Gastrocnemius medialis (tissue), 4 donors: ENCODE measurements at regions not wholly inside any gene's neighbourhood (a gene's known extent, or its start where the extent isn't known, plus 50 kb on each side); places are given as distances from the start of the nearest gene placed in this dataset.

Experiments used
- ATAC-seq, 2 donors: fragments of 150-250 bp; one replicate each; pipeline ENCODE4 v1.9.1; 2016
- DNase-seq, 2 donors: peaks; one replicate each; pipeline ENCODE4 v3.0.0-alpha.2; 2019
- H3K27ac ChIP-seq, 4 donors: fragments of 200-600 bp; sonication (generic); 1 replicate in 1 of 4; 2 replicates in 3 of 4; pipeline ENCODE4 v1.5.1; 2016 to 2018; ENCODE audit warnings: mild to moderate bottlenecking in 2 of 4, moderate library complexity in 1 of 4
- H3K27me3 ChIP-seq, 3 donors: fragments of 200-600 bp; sonication (generic) in 2 of 3; 1 replicate in 1 of 3; 2 replicates in 2 of 3; pipeline versions ENCODE4 v1.5.1 to v1.6.0; 2016 to 2019; ENCODE audit warnings: mild to moderate bottlenecking in 1 of 3, moderate library complexity in 1 of 3
- H3K36me3 ChIP-seq, 2 donors: fragments of 200-600 bp; sonication (generic) in 1 of 2; one replicate each; pipeline ENCODE4 v1.5.1; 2017 to 2018
- H3K4me1 ChIP-seq, 2 donors: fragments of 200-600 bp; sonication (generic) in 1 of 2; one replicate each; pipeline ENCODE4 v1.5.1; 2016 to 2017; ENCODE audit warnings: mild to moderate bottlenecking in 2 of 2
- H3K4me3 ChIP-seq, 4 donors: fragments of 200-600 bp; sonication (generic) in 3 of 4; 1 replicate in 1 of 4; 2 replicates in 3 of 4; pipeline ENCODE4 v1.5.1; 2016 to 2019; ENCODE audit warnings: mild to moderate bottlenecking in 2 of 4
- H3K9me3 ChIP-seq, 3 donors: fragments of 200-600 bp; sonication (generic) in 2 of 3; 1 replicate in 1 of 3; 2 replicates in 2 of 3; pipeline ENCODE4 v1.5.1; 2016 to 2019
- POLR2A ChIP-seq, 2 donors: fragments of 450-650 bp; IDR thresholded peaks; one replicate each; pipeline ENCODE4 v1.6.1; 2017; ENCODE audit warnings: antibody characterized with exemption in 2 of 2, mild to moderate bottlenecking in 2 of 2, moderate library complexity in 2 of 2
- in situ Hi-C, 4 donors: fragments of 200-750 bp; cut with MboI; loops; one replicate each; pipeline versions ENCODE4 v1.15.0 to v1.8.0; 2017; ENCODE audit warnings: low sequenced_read_pairs in 4 of 4
- intact Hi-C: fragments of 100-400 bp; cut with DNase I; formaldehyde crosslinking; loops from one replicate; pipeline ENCODE4 v1.15.1; 2023; ENCODE audit warnings: low total_unique reads
- TF ChIP-seq, protein P1 (sequence below), 5 experiments: fragments of 450-650 bp in 3 of 5; fragments of 200-600 bp in 2 of 5; sonication (generic) in 2 of 5; IDR thresholded peaks in 4 of 5; conservative IDR thresholded peaks in 1 of 5; 1 replicate in 4 of 5; 2 replicates in 1 of 5; pipeline ENCODE4 v1.5.1; 2016 to 2019; ENCODE audit warnings: antibody characterized with exemption in 5 of 5, mild to moderate bottlenecking in 3 of 5, moderate library complexity in 3 of 5

DNA sequence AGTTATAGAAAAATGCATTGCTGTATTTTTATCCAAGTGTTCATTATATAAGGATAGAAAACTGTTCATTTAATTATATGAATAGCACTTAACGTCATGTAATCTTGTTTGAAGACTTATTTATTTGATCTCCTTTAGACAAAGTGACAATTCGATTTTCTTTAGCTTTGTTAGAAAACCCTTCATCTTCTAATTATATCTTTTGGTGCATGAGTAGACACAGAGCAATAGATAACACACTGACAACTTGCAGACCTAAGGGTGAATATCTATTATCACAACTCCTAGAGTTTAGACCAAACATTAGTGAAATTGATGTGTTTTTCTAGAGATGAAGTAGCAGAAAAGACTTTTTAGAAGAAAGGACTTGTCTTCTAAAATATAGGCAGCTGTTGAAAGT is 446.4 kb upstream of the SEMA6A start:
- in situ Hi-C loops (no loop called here), intact Hi-C loops (no loop called here)
- H3K9me3 ChIP-seq = no peaks in the 10 kb centered on the region
- ATAC-seq = no peak
- H3K36me3 ChIP-seq = no peaks in the 10 kb centered on the region
- no peaks in the 10 kb centered on the region for H3K27me3 ChIP-seq
- TF ChIP-seq, protein P1, sequence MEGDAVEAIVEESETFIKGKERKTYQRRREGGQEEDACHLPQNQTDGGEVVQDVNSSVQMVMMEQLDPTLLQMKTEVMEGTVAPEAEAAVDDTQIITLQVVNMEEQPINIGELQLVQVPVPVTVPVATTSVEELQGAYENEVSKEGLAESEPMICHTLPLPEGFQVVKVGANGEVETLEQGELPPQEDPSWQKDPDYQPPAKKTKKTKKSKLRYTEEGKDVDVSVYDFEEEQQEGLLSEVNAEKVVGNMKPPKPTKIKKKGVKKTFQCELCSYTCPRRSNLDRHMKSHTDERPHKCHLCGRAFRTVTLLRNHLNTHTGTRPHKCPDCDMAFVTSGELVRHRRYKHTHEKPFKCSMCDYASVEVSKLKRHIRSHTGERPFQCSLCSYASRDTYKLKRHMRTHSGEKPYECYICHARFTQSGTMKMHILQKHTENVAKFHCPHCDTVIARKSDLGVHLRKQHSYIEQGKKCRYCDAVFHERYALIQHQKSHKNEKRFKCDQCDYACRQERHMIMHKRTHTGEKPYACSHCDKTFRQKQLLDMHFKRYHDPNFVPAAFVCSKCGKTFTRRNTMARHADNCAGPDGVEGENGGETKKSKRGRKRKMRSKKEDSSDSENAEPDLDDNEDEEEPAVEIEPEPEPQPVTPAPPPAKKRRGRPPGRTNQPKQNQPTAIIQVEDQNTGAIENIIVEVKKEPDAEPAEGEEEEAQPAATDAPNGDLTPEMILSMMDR (IDR thresholded peaks at IDR 0.05 in 4 of 5, conservative IDR thresholded peaks at IDR 0.05 in 1 of 5) = no peak
- no peak for TF ChIP-seq POLR2A (IDR thresholded peaks at IDR 0.05)
- H3K4me3 ChIP-seq = no peak overlapping the region
- H3K4me1 ChIP-seq = no peaks in the 10 kb centered on the region
- no peak overlapping the region for H3K27ac ChIP-seq
- DNase-seq = no peak

DNA sequence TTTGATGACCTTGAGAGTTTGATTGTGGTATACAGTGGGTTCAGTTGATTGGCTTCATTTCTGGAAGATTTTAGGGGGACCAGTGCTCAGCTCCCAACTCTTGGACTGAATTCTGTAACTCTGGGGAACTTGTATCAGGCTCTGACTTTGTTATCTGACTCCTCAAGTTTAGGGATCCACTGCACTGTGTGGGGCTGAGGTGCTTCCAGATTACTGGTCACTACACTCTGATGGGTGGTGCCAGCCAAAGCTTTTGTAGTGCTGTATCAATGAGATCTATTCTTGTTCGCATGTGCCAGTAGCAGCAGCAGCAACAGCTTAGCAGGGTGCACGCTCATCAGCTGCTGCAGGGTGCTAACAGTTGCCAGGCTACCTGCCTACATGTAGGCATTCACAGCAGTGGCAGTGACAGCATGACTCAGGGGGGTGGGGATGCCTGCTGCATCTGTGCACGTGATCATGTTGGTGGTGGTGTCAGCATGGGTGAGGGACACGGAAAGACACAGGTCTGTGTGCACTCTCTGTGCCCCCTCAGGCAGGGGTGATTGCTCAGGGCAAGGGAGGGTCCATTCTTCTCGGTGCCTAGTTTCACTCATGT is 438.8 kb upstream of the SEMA6A start:
- Histone ChIP-seq H3K27ac (no peak overlapping the region), H3K9me3 (no peaks in the 10 kb centered on the region), H3K4me3 (no peak overlapping the region), H3K36me3 (no peaks in the 10 kb centered on the region), H3K27me3 (no peaks in the 10 kb centered on the region), H3K4me1 (no peaks in the 10 kb centered on the region)
- DNase-seq = no peak
- intact Hi-C loops (no loop called here), in situ Hi-C loops (no loop called here)
- no peak for TF ChIP-seq POLR2A (IDR thresholded peaks at IDR 0.05)
- TF ChIP-seq, protein P1 (IDR thresholded peaks at IDR 0.05 in 4 of 5, conservative IDR thresholded peaks at IDR 0.05 in 1 of 5) = no peak
- no peak for ATAC-seq

DNA sequence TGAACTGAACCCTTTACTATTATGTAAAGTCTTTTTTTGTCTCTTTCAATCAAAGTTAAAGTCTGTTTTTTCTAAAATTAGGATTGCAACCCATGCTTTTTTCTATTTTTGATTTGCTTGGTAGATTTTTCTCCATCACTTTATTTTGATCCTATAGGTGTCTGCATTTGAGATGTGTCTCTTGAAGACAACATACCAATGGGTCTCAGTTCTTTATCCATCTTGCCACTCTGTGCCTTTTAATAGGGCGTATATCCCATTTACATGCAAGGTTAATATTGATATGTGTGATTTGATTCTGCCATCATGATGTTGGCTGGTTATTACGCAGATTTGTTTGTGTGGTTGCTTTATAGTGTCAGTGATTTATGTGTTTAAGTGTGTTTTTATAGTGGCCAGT is 436.0 kb upstream of the SEMA6A start:
- no peak for ATAC-seq
- no peak overlapping the region for H3K27ac ChIP-seq
- in situ Hi-C loops (no loop called here), intact Hi-C loops (no loop called here)
- no peak overlapping the region for H3K4me3 ChIP-seq
- no peaks in the 10 kb centered on the region for H3K4me1 ChIP-seq
- no peaks in the 10 kb centered on the region for H3K9me3 ChIP-seq
- DNase-seq = no peak
- TF ChIP-seq, protein P1 (IDR thresholded peaks at IDR 0.05 in 4 of 5, conservative IDR thresholded peaks at IDR 0.05 in 1 of 5) = no peak
- no peak for TF ChIP-seq POLR2A (IDR thresholded peaks at IDR 0.05)
- no peaks in the 10 kb centered on the region for H3K36me3 ChIP-seq
- H3K27me3 ChIP-seq = no peaks in the 10 kb centered on the region

DNA sequence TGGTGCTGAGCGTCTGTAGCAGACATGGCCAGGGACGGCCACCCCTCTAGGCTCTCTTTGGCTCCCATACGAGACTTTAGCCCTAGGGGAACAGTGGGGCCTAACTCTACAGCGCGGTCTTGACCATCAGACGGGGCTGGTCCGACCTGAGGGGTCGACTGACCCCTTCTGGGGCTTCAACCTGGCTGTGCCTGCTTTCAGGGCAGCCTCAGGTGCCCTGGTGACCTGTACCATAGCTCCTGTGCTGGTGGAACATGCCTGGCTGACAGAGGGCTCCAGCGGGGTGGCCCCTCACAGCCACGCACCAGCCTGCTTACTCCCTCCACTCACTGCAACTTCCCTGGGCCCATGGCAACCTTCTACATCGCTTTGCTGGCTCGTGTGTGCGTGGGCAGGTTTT is 423.4 kb upstream of the SEMA6A start:
- no peak overlapping the region for H3K27ac ChIP-seq
- H3K9me3 ChIP-seq = no peaks in the 10 kb centered on the region
- in situ Hi-C loops = no loop called here

More for the DNA sequence above, 423.4 kb upstream of the SEMA6A start:
- H3K36me3 ChIP-seq = no peaks in the 10 kb centered on the region
- no peak for TF ChIP-seq POLR2A (IDR thresholded peaks at IDR 0.05)
- TF ChIP-seq, protein P1 (IDR thresholded peaks at IDR 0.05 in 4 of 5, conservative IDR thresholded peaks at IDR 0.05 in 1 of 5) = no peak
- no peak overlapping the region for H3K4me3 ChIP-seq
- intact Hi-C loops = no loop called here
- no peaks in the 10 kb centered on the region for H3K4me1 ChIP-seq
- no peak for ATAC-seq
- H3K27me3 ChIP-seq = no peaks in the 10 kb centered on the region
- DNase-seq = no peak
